ENCODE measurements at regions not wholly inside any gene's neighbourhood (a gene's known extent, or its start where the extent isn't known, plus 50 kb on each side); places are given as distances from the start of the nearest gene placed in this dataset.

GRCh38 chr1:170267317-170267716 is 121.6 kb downstream of the NTMT2 start:
- H3K9me3 ChIP-seq: no peaks in the 10 kb centered on the region
- TF ChIP-seq POLR2AphosphoS5 (IDR thresholded peaks at IDR 0.05) (no peak), POLR2A (IDR thresholded peaks at IDR 0.05) (no peak), CTCF (IDR thresholded peaks at IDR 0.05) (no peak)
- intact Hi-C loops (cut with DNase I): no loop called here
- no peak overlapping the region for H3K27ac ChIP-seq
- DNase-seq (ENCODE audit: low spot score): no peak
- H3K4me3 ChIP-seq: no peak overlapping the region
- no peaks in the 10 kb centered on the region for H3K36me3 ChIP-seq
- H3K27me3 ChIP-seq (replicated peaks; ENCODE audit: insufficient read depth): no peaks in the 10 kb centered on the region
- no peaks in the 10 kb centered on the region for H3K4me1 ChIP-seq (replicated peaks)

GRCh38 chr1:170271430-170272161 is 125.8 kb downstream of the NTMT2 start:
- intact Hi-C loops (cut with DNase I): no loop called here
- Histone ChIP-seq H3K36me3 (no peaks in the 10 kb centered on the region), H3K4me3 (no peak overlapping the region), H3K27me3 (replicated peaks; ENCODE audit: insufficient read depth) (no peaks in the 10 kb centered on the region), H3K9me3 (no peaks in the 10 kb centered on the region), H3K4me1 (replicated peaks) (no peaks in the 10 kb centered on the region), H3K27ac (no peak overlapping the region)
- TF ChIP-seq POLR2A (IDR thresholded peaks at IDR 0.05): no peak
- TF ChIP-seq CTCF (IDR thresholded peaks at IDR 0.05): no peak
- TF ChIP-seq POLR2AphosphoS5 (IDR thresholded peaks at IDR 0.05): no peak
- 81% methylated on average over 3 of the region's 3 CpGs for WGBS
- DNase-seq (ENCODE audit: low spot score): no peak

GRCh38 chr1:170273291-170274130 is 127.8 kb downstream of the NTMT2 start:
- no peak for DNase-seq (ENCODE audit: low spot score)
- WGBS: 76% methylated on average over 6 of the region's 6 CpGs
- no peaks in the 10 kb centered on the region for H3K9me3 ChIP-seq
- no peak for TF ChIP-seq CTCF (IDR thresholded peaks at IDR 0.05)
- no peak for TF ChIP-seq POLR2AphosphoS5 (IDR thresholded peaks at IDR 0.05)
- no peak for TF ChIP-seq POLR2A (IDR thresholded peaks at IDR 0.05)
- H3K36me3 ChIP-seq: no peaks in the 10 kb centered on the region
- no peaks in the 10 kb centered on the region for H3K27me3 ChIP-seq (replicated peaks; ENCODE audit: insufficient read depth)
- H3K4me1 ChIP-seq (replicated peaks): no peaks in the 10 kb centered on the region
- no peak overlapping the region for H3K4me3 ChIP-seq
- no peak overlapping the region for H3K27ac ChIP-seq
- intact Hi-C loops (cut with DNase I): no loop called here

GRCh38 chr1:170274131-170274501 is 128.4 kb downstream of the NTMT2 start:
- WGBS: 43% methylated on average over 5 of the region's 5 CpGs
- no peak for TF ChIP-seq POLR2AphosphoS5 (IDR thresholded peaks at IDR 0.05)
- TF ChIP-seq POLR2A (IDR thresholded peaks at IDR 0.05): no peak
- TF ChIP-seq CTCF (IDR thresholded peaks at IDR 0.05): no peak
- no peak overlapping the region for H3K4me3 ChIP-seq
- H3K4me1 ChIP-seq (replicated peaks): no peaks in the 10 kb centered on the region
- no peaks in the 10 kb centered on the region for H3K27me3 ChIP-seq (replicated peaks; ENCODE audit: insufficient read depth)
- no peak for DNase-seq (ENCODE audit: low spot score)
- no peak overlapping the region for H3K27ac ChIP-seq
- intact Hi-C loops (cut with DNase I): no loop called here
- no peaks in the 10 kb centered on the region for H3K9me3 ChIP-seq
- no peaks in the 10 kb centered on the region for H3K36me3 ChIP-seq
